ENCODE measurements at regions not wholly inside any gene's neighbourhood (a gene's known extent, or its start where the extent isn't known, plus 50 kb on each side); places are given as distances from the start of the nearest gene placed in this dataset.

DNA sequence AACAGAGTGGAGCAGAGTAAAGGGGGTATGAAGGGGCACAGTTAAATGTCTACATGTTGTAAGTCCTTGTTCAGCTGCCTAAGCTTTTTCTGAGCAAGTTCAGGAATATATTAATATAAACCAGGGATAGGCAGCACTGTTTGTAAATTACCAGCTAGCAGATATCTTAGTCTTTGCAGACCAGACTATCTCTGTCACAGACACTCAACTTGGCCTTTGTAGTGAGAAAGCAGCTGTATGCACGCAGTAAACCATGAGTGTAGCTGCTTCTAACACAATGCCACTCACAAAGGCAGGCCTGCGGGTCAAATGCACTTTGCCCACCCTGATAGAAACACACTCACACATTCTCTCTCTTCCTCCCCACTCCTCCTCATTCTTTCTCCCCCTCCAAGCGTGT lies 1016.9 kb downstream of the UQCRFS1 start:
- H3K4me2 ChIP-seq (ENCODE audit: insufficient read depth, insufficient read length, low read length), result no peak overlapping the region
- Mint-ChIP-seq H3K9me3 (peaks cover 0 to 2% of the 10 kb centered on the region in 2 experiments; a peak in 1 of 5 replicates), H3K36me3 (ENCODE audit: insufficient read depth in 1 of 3, low read depth in 3 of 3) (no peaks in the 10 kb centered on the region), H3K4me1 (peaks cover 14 to 21% of the 10 kb centered on the region in 2 experiments), H3K27ac (no peak overlapping the region), H3K27me3 (ENCODE audit: low read depth) (no peaks in the 10 kb centered on the region; the same call in 1 of the 2 replicates), H3K4me3 (no peak overlapping the region)
- H3K79me1 ChIP-seq (ENCODE audit: insufficient read depth, low read depth, low read length, poor library complexity, severe bottlenecking), result no peaks in the 10 kb centered on the region
- H3K56ac ChIP-seq (ENCODE audit: insufficient read length, low read depth, low read length), result no peak overlapping the region
- no peak overlapping the region for H3K18ac ChIP-seq (ENCODE audit: insufficient read length, low read depth, low read length)
- no peak overlapping the region for H3T11ph ChIP-seq (ENCODE audit: low read length)
- no peaks in the 10 kb centered on the region for H3K27me3 ChIP-seq (ENCODE audit: insufficient read depth, low read length)
- H2AK5ac ChIP-seq (ENCODE audit: insufficient read length, low read length), result no peak overlapping the region
- H3K9ac ChIP-seq (ENCODE audit: extremely low read depth, insufficient read length, low read length), result no peak overlapping the region
- H2BK15ac ChIP-seq (ENCODE audit: low read depth, low read length), result no peak overlapping the region
- H4K20me1 ChIP-seq (ENCODE audit: control insufficient read depth, insufficient read depth, insufficient read length), result no peaks in the 10 kb centered on the region
- H2BK5ac ChIP-seq (ENCODE audit: insufficient read length, low read length), result no peak overlapping the region
- H3K4me1 ChIP-seq (ENCODE audit: insufficient read depth, low read length), result no peaks in the 10 kb centered on the region
- no peaks in the 10 kb centered on the region for H3K9me3 ChIP-seq (ENCODE audit: control insufficient read depth, low read depth, low read length)
- no peak overlapping the region for H3K4ac ChIP-seq (ENCODE audit: low read depth, low read length)
- H3K23ac ChIP-seq (ENCODE audit: insufficient read length, low read depth, low read length), result no peak overlapping the region
- TF ChIP-seq CTCF (conservative IDR thresholded peaks at IDR 0.05), result no peak
- H4K5ac ChIP-seq (ENCODE audit: insufficient read length, low read depth, low read length), result no peak overlapping the region
- H3K14ac ChIP-seq (ENCODE audit: insufficient read depth, low read length), result no peak overlapping the region
- no peak overlapping the region for H2BK12ac ChIP-seq (ENCODE audit: insufficient read length, low read depth, low read length)
- WGBS (ENCODE audit: extremely low coverage, insufficient read length, low lambda C conversion rate), result no CpG with 5 or more reads among the region's 3 CpGs
- H3K27ac ChIP-seq (ENCODE audit: insufficient read length, low read depth, low read length), result no peak overlapping the region
- DNase-seq, result no peak
- H3K23me2 ChIP-seq (ENCODE audit: insufficient read length, low read depth, low read length, poor library complexity, severe bottlenecking), result no peaks in the 10 kb centered on the region
- no peak overlapping the region for H4K91ac ChIP-seq (ENCODE audit: insufficient read length, low read depth, low read length)
- no peak overlapping the region for H2BK20ac ChIP-seq (ENCODE audit: low read depth, low read length, poor library complexity, severe bottlenecking)
- H4K8ac ChIP-seq (replicated peaks; ENCODE audit: insufficient read length, low read depth, low read length), result no peak overlapping the region
- no peak overlapping the region for H2BK120ac ChIP-seq (ENCODE audit: low read depth, low read length, poor library complexity, severe bottlenecking)
- no peak overlapping the region for H2AFZ ChIP-seq (ENCODE audit: low read length)
- no peaks in the 10 kb centered on the region for H3K79me2 ChIP-seq (ENCODE audit: insufficient read depth, low read length)
